KMS-11 (cell line): ENCODE measurements at regions not wholly inside any gene's neighbourhood (a gene's known extent, or its start where the extent isn't known, plus 50 kb on each side); places are given as distances from the start of the nearest gene placed in this dataset.

ENCODE experiments used
- H2AFZ ChIP-seq: fragments of 200-600 bp; sonication (generic); 2 replicates; pipeline ENCODE4 v1.6.1; 2016; ENCODE audit warnings: antibody characterized with exemption, mixed run types, low read depth
- H3K27ac ChIP-seq: fragments of 200-600 bp; sonication (generic); 2 replicates; pipeline ENCODE4 v1.6.1; 2016; ENCODE audit warnings: mild to moderate bottlenecking, mixed run types
- H3K27me3 ChIP-seq: fragments of 200-600 bp; sonication (generic); 2 replicates; pipeline ENCODE4 v1.6.1; 2017; ENCODE audit warnings: mild to moderate bottlenecking, low read depth, mixed run types, moderate library complexity; ENCODE audit not compliant: insufficient read depth
- H3K36me3 ChIP-seq: fragments of 200-600 bp; sonication (generic); 2 replicates; pipeline ENCODE4 v1.6.1; 2017; ENCODE audit warnings: mild to moderate bottlenecking, mixed run types; ENCODE audit not compliant: insufficient read depth
- H3K4me1 ChIP-seq: fragments of 200-600 bp; sonication (generic); 2 replicates; pipeline ENCODE4 v1.6.1; 2016; ENCODE audit warnings: mild to moderate bottlenecking, low read depth, mixed run types; ENCODE audit not compliant: poor library complexity, severe bottlenecking
- H3K4me2 ChIP-seq: fragments of 200-600 bp; sonication (generic); 2 replicates; pipeline ENCODE4 v1.7.0; 2016; ENCODE audit warnings: mild to moderate bottlenecking, mixed run types
- H3K4me3 ChIP-seq: fragments of 200-600 bp; sonication (generic); IDR thresholded peaks from 2 replicates; pipeline ENCODE4 v1.6.1; 2017; ENCODE audit warnings: low read depth, low read length, mixed read lengths; ENCODE audit not compliant: insufficient read depth
- H3K79me2 ChIP-seq: fragments of 200-600 bp; sonication (generic); 2 replicates; pipeline ENCODE4 v1.6.1; 2016; ENCODE audit warnings: low read depth, mixed run types; ENCODE audit not compliant: insufficient read depth
- H3K9ac ChIP-seq: fragments of 200-600 bp; sonication (generic); 2 replicates; pipeline ENCODE4 v1.6.1; 2016; ENCODE audit warnings: mild to moderate bottlenecking, mixed run types
- H4K20me1 ChIP-seq: fragments of 200-600 bp; sonication (generic); 2 replicates; pipeline ENCODE4 v1.6.1; 2016; ENCODE audit warnings: mild to moderate bottlenecking, mixed run types; ENCODE audit not compliant: insufficient read depth
- CTCF ChIP-seq: fragments of 200-600 bp; sonication (generic); conservative IDR thresholded peaks from 2 replicates; pipeline ENCODE4 v1.6.1; 2017; ENCODE audit warnings: low read depth, mild to moderate bottlenecking, antibody characterized with exemption, low read length, moderate library complexity, mixed read lengths

- no peaks in the 10 kb centered on the region for H3K36me3 ChIP-seq
- no peaks in the 10 kb centered on the region for H3K4me1 ChIP-seq
- H3K79me2 ChIP-seq, result no peaks in the 10 kb centered on the region
- H3K4me3 ChIP-seq, result no peak overlapping the region
- no peak overlapping the region for H3K27ac ChIP-seq
- no peaks in the 10 kb centered on the region for H4K20me1 ChIP-seq
- no peak overlapping the region for H3K4me2 ChIP-seq
- no peak overlapping the region for H3K9ac ChIP-seq
- no peaks in the 10 kb centered on the region for H3K27me3 ChIP-seq
- TF ChIP-seq CTCF, result no peak
- H2AFZ ChIP-seq, result no peak overlapping the region
Observed at GRCh38 chr1:178033019-178033418, 60.9 kb upstream of the RASAL2 start.

- no peak overlapping the region for H3K4me3 ChIP-seq
- H3K4me2 ChIP-seq, result no peak overlapping the region
- no peaks in the 10 kb centered on the region for H3K4me1 ChIP-seq
- H3K36me3 ChIP-seq, result no peaks in the 10 kb centered on the region
- H3K79me2 ChIP-seq, result no peaks in the 10 kb centered on the region
- no peak overlapping the region for H2AFZ ChIP-seq
- H3K9ac ChIP-seq, result no peak overlapping the region
- H3K27me3 ChIP-seq, result no peaks in the 10 kb centered on the region
- H4K20me1 ChIP-seq, result no peaks in the 10 kb centered on the region
- TF ChIP-seq CTCF, result no peak
- no peak overlapping the region for H3K27ac ChIP-seq
Observed at GRCh38 chr1:178034676-178035075, 59.2 kb upstream of the RASAL2 start.

- H3K4me3 ChIP-seq, result no peak overlapping the region
- H3K36me3 ChIP-seq, result no peaks in the 10 kb centered on the region
- no peak for TF ChIP-seq CTCF
- no peaks in the 10 kb centered on the region for H4K20me1 ChIP-seq
- H3K27ac ChIP-seq, result no peak overlapping the region
- H3K79me2 ChIP-seq, result no peaks in the 10 kb centered on the region
- H3K4me2 ChIP-seq, result no peak overlapping the region
- no peaks in the 10 kb centered on the region for H3K27me3 ChIP-seq
- no peak overlapping the region for H3K9ac ChIP-seq
- no peak overlapping the region for H2AFZ ChIP-seq
- H3K4me1 ChIP-seq, result no peaks in the 10 kb centered on the region
Observed at GRCh38 chr1:178036090-178036489, 57.8 kb upstream of the RASAL2 start.

GRCh38 chr1:178037510-178038253, 56.2 kb upstream of the RASAL2 start:
- no peak for TF ChIP-seq CTCF
- H3K36me3 ChIP-seq, result no peaks in the 10 kb centered on the region
- no peaks in the 10 kb centered on the region for H3K4me1 ChIP-seq
- H3K4me3 ChIP-seq, result no peak overlapping the region
- no peak overlapping the region for H3K9ac ChIP-seq
- no peaks in the 10 kb centered on the region for H3K27me3 ChIP-seq
- H4K20me1 ChIP-seq, result no peaks in the 10 kb centered on the region
- no peaks in the 10 kb centered on the region for H3K79me2 ChIP-seq
- no peak overlapping the region for H3K4me2 ChIP-seq
- no peak overlapping the region for H2AFZ ChIP-seq
- H3K27ac ChIP-seq, result no peak overlapping the region
